ENCODE measurements at regions not wholly inside any gene's neighbourhood (a gene's known extent, or its start where the extent isn't known, plus 50 kb on each side); places are given as distances from the start of the nearest gene placed in this dataset.
A peak's percentile ranks its signal among the peaks of the same experiment; 100 is the strongest.

- TF ChIP-seq EZH2 (IDR thresholded peaks at IDR 0.05; ENCODE audit: low read depth, low read length, severe bottlenecking) (no peak), SRF (IDR thresholded peaks at IDR 0.05; ENCODE audit: low read depth, low read length) (no peak), NRF1 (IDR thresholded peaks at IDR 0.05; ENCODE audit: low read depth, low read length) (no peak)
- TF ChIP-seq, protein P1, sequence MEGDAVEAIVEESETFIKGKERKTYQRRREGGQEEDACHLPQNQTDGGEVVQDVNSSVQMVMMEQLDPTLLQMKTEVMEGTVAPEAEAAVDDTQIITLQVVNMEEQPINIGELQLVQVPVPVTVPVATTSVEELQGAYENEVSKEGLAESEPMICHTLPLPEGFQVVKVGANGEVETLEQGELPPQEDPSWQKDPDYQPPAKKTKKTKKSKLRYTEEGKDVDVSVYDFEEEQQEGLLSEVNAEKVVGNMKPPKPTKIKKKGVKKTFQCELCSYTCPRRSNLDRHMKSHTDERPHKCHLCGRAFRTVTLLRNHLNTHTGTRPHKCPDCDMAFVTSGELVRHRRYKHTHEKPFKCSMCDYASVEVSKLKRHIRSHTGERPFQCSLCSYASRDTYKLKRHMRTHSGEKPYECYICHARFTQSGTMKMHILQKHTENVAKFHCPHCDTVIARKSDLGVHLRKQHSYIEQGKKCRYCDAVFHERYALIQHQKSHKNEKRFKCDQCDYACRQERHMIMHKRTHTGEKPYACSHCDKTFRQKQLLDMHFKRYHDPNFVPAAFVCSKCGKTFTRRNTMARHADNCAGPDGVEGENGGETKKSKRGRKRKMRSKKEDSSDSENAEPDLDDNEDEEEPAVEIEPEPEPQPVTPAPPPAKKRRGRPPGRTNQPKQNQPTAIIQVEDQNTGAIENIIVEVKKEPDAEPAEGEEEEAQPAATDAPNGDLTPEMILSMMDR (IDR thresholded peaks at IDR 0.05; ENCODE audit: control extremely low read depth in 1 of 3, insufficient read depth in 1 of 3, low read depth in 1 of 3, low read length in 3 of 3), result peak in 2 of 3 experiments; percentile 71 to 75; a peak in 3 of 4 replicates
Measured at GRCh38 chr17:14926526-14927122, 338.5 kb downstream of the PMP22 start.

All from H1 (cell line).